LNCaP clone FGC (cell line): ENCODE measurements at regions not wholly inside any gene's neighbourhood (a gene's known extent, or its start where the extent isn't known, plus 50 kb on each side); places are given as distances from the start of the nearest gene placed in this dataset.

ENCODE experiments used
- DNase-seq: peaks from one replicate; pipeline ENCODE4 v3.0.0-alpha.2; 2011; ENCODE audit warnings: low read depth
- H3K4me3 ChIP-seq: 2 replicates; pipeline ENCODE4 v1.5.1; 2011; ENCODE audit warnings: mild to moderate bottlenecking, low read depth, low read length, control low read depth
- TF ChIP-seq, protein P1 (sequence below): IDR thresholded peaks from 2 replicates; pipeline ENCODE4 v1.5.1; 2012; ENCODE audit warnings: mild to moderate bottlenecking; ENCODE audit not compliant: control insufficient read depth, insufficient read depth; ENCODE audit errors: extremely low read depth

DNA sequence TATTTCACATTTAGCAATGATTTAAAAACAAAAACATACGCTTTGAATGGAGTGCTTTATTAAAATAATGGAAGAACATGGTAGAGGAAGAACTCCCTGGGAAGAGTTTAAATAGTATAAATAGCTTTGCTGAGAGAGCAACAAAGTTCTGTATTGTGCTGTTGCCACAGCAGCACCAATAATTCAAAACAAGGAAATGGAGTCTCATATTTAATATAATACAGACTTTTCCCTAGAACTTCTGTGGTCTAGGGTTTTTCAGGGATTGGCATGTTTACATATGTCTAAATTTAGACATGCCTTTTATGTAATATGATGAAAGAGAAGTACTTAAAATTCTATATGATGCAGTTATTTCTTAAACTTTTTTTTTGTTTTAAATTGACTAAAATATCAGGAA, 217.2 kb upstream of the HDAC9 start:
- no peak overlapping the region for H3K4me3 ChIP-seq
- TF ChIP-seq, protein P1, sequence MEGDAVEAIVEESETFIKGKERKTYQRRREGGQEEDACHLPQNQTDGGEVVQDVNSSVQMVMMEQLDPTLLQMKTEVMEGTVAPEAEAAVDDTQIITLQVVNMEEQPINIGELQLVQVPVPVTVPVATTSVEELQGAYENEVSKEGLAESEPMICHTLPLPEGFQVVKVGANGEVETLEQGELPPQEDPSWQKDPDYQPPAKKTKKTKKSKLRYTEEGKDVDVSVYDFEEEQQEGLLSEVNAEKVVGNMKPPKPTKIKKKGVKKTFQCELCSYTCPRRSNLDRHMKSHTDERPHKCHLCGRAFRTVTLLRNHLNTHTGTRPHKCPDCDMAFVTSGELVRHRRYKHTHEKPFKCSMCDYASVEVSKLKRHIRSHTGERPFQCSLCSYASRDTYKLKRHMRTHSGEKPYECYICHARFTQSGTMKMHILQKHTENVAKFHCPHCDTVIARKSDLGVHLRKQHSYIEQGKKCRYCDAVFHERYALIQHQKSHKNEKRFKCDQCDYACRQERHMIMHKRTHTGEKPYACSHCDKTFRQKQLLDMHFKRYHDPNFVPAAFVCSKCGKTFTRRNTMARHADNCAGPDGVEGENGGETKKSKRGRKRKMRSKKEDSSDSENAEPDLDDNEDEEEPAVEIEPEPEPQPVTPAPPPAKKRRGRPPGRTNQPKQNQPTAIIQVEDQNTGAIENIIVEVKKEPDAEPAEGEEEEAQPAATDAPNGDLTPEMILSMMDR = no peak
- no peak for DNase-seq

GRCh38 chr7:18283045-18283444, 212.5 kb upstream of the HDAC9 start:
- TF ChIP-seq, protein P1 = no peak
- DNase-seq = no peak
- no peak overlapping the region for H3K4me3 ChIP-seq

DNA sequence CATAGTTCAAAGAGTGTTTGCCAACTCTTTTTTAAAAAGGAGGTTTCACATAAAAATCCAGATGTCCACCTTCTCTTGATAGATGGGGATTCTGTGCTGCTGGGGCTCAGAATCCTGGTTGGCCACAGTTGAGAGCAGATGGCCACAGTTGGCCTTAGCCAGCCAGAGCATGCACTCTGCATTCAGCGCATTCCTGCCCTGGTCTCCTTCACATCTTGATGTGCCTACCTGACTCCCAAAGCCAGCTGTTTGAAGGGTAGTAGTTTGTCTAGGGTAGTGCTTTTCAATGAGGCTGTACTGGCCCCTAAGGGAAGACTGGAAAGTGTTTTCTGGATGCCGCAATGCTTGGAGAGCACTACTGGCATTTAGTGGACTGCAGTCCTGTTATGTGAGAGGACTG, 208.1 kb upstream of the HDAC9 start:
- H3K4me3 ChIP-seq = no peak overlapping the region
- TF ChIP-seq, protein P1 = no peak
- no peak for DNase-seq

GRCh38 chr7:18288322-18289037, 207.1 kb upstream of the HDAC9 start:
- TF ChIP-seq, protein P1 = no peak
- DNase-seq = no peak
- H3K4me3 ChIP-seq = no peak overlapping the region

DNA sequence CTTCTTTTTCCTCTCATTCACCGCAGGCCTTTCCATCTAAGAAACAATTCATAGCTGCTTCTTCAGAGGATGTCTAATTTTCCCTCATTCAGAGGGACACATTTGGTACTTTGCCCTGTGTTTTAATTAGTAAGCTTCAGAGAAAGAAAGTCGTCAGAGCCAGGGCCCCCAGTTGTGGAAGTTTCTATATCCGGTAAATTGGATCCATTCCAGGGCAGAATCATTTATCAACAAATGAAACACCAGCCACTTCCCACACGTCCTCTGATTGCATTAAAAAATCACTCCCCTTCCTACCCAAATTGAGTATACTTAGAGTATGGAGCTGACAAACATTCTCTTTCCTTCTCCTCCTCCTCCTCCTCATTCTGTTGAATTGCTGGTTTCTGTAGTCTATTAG, 205.8 kb upstream of the HDAC9 start:
- no peak for DNase-seq
- H3K4me3 ChIP-seq = no peak overlapping the region
- TF ChIP-seq, protein P1 = no peak

GRCh38 chr7:18290223-18290622, 205.3 kb upstream of the HDAC9 start:
- DNase-seq = no peak
- TF ChIP-seq, protein P1 = no peak
- no peak overlapping the region for H3K4me3 ChIP-seq

- H3K4me3 ChIP-seq = no peak overlapping the region
- TF ChIP-seq, protein P1 = no peak
- no peak for DNase-seq
These were observed 204.7 kb upstream of the HDAC9 start for GRCh38 chr7:18290865-18291264.
